Transverse colon (tissue), 4 donors: ENCODE measurements at regions not wholly inside any gene's neighbourhood (a gene's known extent, or its start where the extent isn't known, plus 50 kb on each side); places are given as distances from the start of the nearest gene placed in this dataset.

Experiments used
- CTCF ChIP-seq, 5 experiments: fragments of 200-600 bp in 3 of 5; fragments of 450-650 bp in 2 of 5; sonication (generic) in 3 of 5; IDR thresholded peaks; 1 replicate in 2 of 5; 2 replicates in 3 of 5; pipeline ENCODE4 v1.5.1; 2016 to 2017; ENCODE audit warnings: antibody characterized with exemption in 5 of 5, inconsistent platforms in 3 of 5, mild to moderate bottlenecking in 2 of 5, moderate library complexity in 1 of 5
- EP300 ChIP-seq: sonication (generic); formaldehyde crosslinking; IDR thresholded peaks from one replicate; pipeline ENCODE4 v1.6.1; 2017; ENCODE audit warnings: antibody characterized with exemption, low read depth
- POLR2A ChIP-seq: fragments of 450-650 bp; IDR thresholded peaks from one replicate; pipeline ENCODE4 v1.6.1; 2016; ENCODE audit warnings: antibody characterized with exemption, mild to moderate bottlenecking, moderate library complexity
- POLR2AphosphoS5 ChIP-seq, 3 donors: sonication (generic); formaldehyde crosslinking; IDR thresholded peaks; one replicate each; pipeline ENCODE4 v1.6.1; 2016; ENCODE audit warnings: antibody characterized with exemption in 3 of 3

- TF ChIP-seq CTCF (IDR thresholded peaks at IDR 0.05), result no peak
- no peak for TF ChIP-seq POLR2A
- no peak for TF ChIP-seq POLR2AphosphoS5 (IDR thresholded peaks at IDR 0.05)
- TF ChIP-seq EP300, result no peak
These were observed 185.0 kb upstream of the KCNK2 start for GRCh38 chr1:214897581-214897980.
